ENCODE measurements at regions not wholly inside any gene's neighbourhood (a gene's known extent, or its start where the extent isn't known, plus 50 kb on each side); places are given as distances from the start of the nearest gene placed in this dataset.
A peak's percentile ranks its signal among the peaks of the same experiment; 100 is the strongest.

- TF ChIP-seq ZNF704 (CRISPR knock-in tag; IDR thresholded peaks at IDR 0.05; ENCODE audit: borderline replicate concordance) (no peak), ZNF142 (CRISPR knock-in tag; IDR thresholded peaks at IDR 0.05) (no peak), ZNF784 (CRISPR knock-in tag; IDR thresholded peaks at IDR 0.05; ENCODE audit: borderline replicate concordance) (no peak), BHLHE40 (IDR thresholded peaks at IDR 0.05; ENCODE audit: low read length) (no peak), TRAFD1 (CRISPR knock-in tag; IDR thresholded peaks at IDR 0.05; ENCODE audit: borderline replicate concordance) (no peak), ZNF333 (CRISPR knock-in tag; IDR thresholded peaks at IDR 0.05; ENCODE audit: borderline replicate concordance) (no peak), ZBTB1 (CRISPR knock-in tag; IDR thresholded peaks at IDR 0.05; ENCODE audit: borderline replicate concordance) (no peak), MYPOP (CRISPR knock-in tag; IDR thresholded peaks at IDR 0.05) (0 out of 2 replicates have a peak, but pooled peaks have one; percentile 0), ZBTB38 (CRISPR knock-in tag; IDR thresholded peaks at IDR 0.05) (no peak)
Measured at GRCh38 chr11:134740590-134741261, 328.7 kb upstream of the B3GAT1 start (continued).
